ENCODE measurements at regions not wholly inside any gene's neighbourhood (a gene's known extent, or its start where the extent isn't known, plus 50 kb on each side); places are given as distances from the start of the nearest gene placed in this dataset.

- H3K36me3 ChIP-seq = no peaks in the 10 kb centered on the region
- DNase-seq (no peak), ATAC-seq (ENCODE audit: low FRiP score in 2 of 2) (peak in 1 of 2 donors; percentile 78)
- no peaks in the 10 kb centered on the region for H3K27me3 ChIP-seq
- no peaks in the 10 kb centered on the region for H3K4me1 ChIP-seq
- H3K4me3 ChIP-seq = no peak overlapping the region
- WGBS, 2 donors = 36 to 41% methylated on average over 4 of the region's 4 CpGs
- TF ChIP-seq POLR2A (IDR thresholded peaks at IDR 0.05) = no peak
- TF ChIP-seq EP300 (IDR thresholded peaks at IDR 0.05) = no peak
- no peak for TF ChIP-seq POLR2AphosphoS5 (IDR thresholded peaks at IDR 0.05)
- TF ChIP-seq CTCF (IDR thresholded peaks at IDR 0.05) = no peak
- H3K9me3 ChIP-seq = no peaks in the 10 kb centered on the region
- H3K27ac ChIP-seq = no peak overlapping the region
Observed at GRCh38 chr13:30038884-30039283, 188.5 kb upstream of the UBL3 start.

- WGBS, 2 donors = 80 to 92% methylated on average over 4 of the region's 4 CpGs
- no peaks in the 10 kb centered on the region for H3K9me3 ChIP-seq
- H3K27me3 ChIP-seq = no peaks in the 10 kb centered on the region
- DNase-seq (no peak), ATAC-seq (ENCODE audit: low FRiP score in 2 of 2) (peak in 1 of 2 donors; percentile 27)
- H3K36me3 ChIP-seq = no peaks in the 10 kb centered on the region
- TF ChIP-seq POLR2AphosphoS5 (IDR thresholded peaks at IDR 0.05) (no peak), EP300 (IDR thresholded peaks at IDR 0.05) (no peak), POLR2A (IDR thresholded peaks at IDR 0.05) (no peak), CTCF (IDR thresholded peaks at IDR 0.05) (no peak)
- H3K27ac ChIP-seq = no peak overlapping the region
- H3K4me1 ChIP-seq = no peaks in the 10 kb centered on the region
- no peak overlapping the region for H3K4me3 ChIP-seq
Observed at GRCh38 chr13:30037766-30038165, 187.3 kb upstream of the UBL3 start.

GRCh38 chr13:30037306-30037705 is 186.9 kb upstream of the UBL3 start:
- Histone ChIP-seq H3K27ac (no peak overlapping the region), H3K36me3 (no peaks in the 10 kb centered on the region), H3K9me3 (no peaks in the 10 kb centered on the region), H3K4me1 (no peaks in the 10 kb centered on the region), H3K4me3 (no peak overlapping the region), H3K27me3 (no peaks in the 10 kb centered on the region)
- ATAC-seq (ENCODE audit: low FRiP score in 2 of 2) (no peak), DNase-seq (no peak)
- no peak for TF ChIP-seq POLR2A (IDR thresholded peaks at IDR 0.05)
- no peak for TF ChIP-seq EP300 (IDR thresholded peaks at IDR 0.05)
- no peak for TF ChIP-seq CTCF (IDR thresholded peaks at IDR 0.05)
- TF ChIP-seq POLR2AphosphoS5 (IDR thresholded peaks at IDR 0.05) = no peak
- WGBS, 2 donors = 62 to 68% methylated on average over 6 of the region's 6 CpGs

- peak in 1 of 2 donors; percentile 51 for ATAC-seq (ENCODE audit: low FRiP score in 2 of 2)
- H3K27me3 ChIP-seq = no peaks in the 10 kb centered on the region
- no peak for DNase-seq
- WGBS, 2 donors = 75 to 82% methylated on average over 3 of the region's 3 CpGs
- no peaks in the 10 kb centered on the region for H3K9me3 ChIP-seq
- H3K27ac ChIP-seq = no peak overlapping the region
- H3K4me3 ChIP-seq = no peak overlapping the region
- no peaks in the 10 kb centered on the region for H3K36me3 ChIP-seq
- no peaks in the 10 kb centered on the region for H3K4me1 ChIP-seq
- TF ChIP-seq CTCF (IDR thresholded peaks at IDR 0.05) (no peak), POLR2AphosphoS5 (IDR thresholded peaks at IDR 0.05) (no peak), POLR2A (IDR thresholded peaks at IDR 0.05) (no peak), EP300 (IDR thresholded peaks at IDR 0.05) (no peak)
Observed at GRCh38 chr13:30034458-30034795, 184.0 kb upstream of the UBL3 start.

- ATAC-seq (ENCODE audit: low FRiP score in 2 of 2) = peak in 1 of 2 donors; percentile 88
Observed at GRCh38 chr13:30033681-30034457, 183.5 kb upstream of the UBL3 start.

More at GRCh38 chr13:30033681-30034457, 183.5 kb upstream of the UBL3 start:
- TF ChIP-seq EP300 (IDR thresholded peaks at IDR 0.05) = no peak
- no peak overlapping the region for H3K27ac ChIP-seq
- no peak for DNase-seq
- H3K36me3 ChIP-seq = no peaks in the 10 kb centered on the region
- H3K4me1 ChIP-seq = no peaks in the 10 kb centered on the region
- no peak overlapping the region for H3K4me3 ChIP-seq
- H3K27me3 ChIP-seq = no peaks in the 10 kb centered on the region
- H3K9me3 ChIP-seq = no peaks in the 10 kb centered on the region
- WGBS, 2 donors = 67 to 74% methylated on average over 6 of the region's 6 CpGs

Data from upper lobe of left lung (tissue), 6 donors.